ENCODE measurements at regions not wholly inside any gene's neighbourhood (a gene's known extent, or its start where the extent isn't known, plus 50 kb on each side); places are given as distances from the start of the nearest gene placed in this dataset.

DNA sequence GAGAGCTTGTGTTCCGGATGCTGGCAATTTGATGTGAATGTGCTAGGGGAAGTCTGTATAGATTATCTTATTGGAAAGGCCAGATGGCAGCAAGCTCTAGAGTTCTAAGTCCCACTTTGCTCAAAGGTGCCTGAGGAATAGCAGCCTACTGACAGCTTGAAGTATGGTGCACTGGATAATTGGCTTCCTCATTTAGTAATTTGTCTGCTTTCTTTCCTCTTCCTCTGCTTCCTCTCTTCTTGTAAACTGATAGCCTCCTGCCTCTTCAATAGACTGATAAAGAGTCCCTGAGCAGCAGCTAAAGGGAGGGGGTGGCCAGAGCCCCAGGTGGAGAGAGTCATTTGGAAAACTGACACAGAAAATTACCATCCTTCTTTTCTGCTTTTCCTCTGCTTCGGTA, 177.3 kb downstream of the FGF1 start:
- 96% methylated on average over 1 of the region's 2 CpGs for WGBS (ENCODE audit: insufficient coverage)
- Histone ChIP-seq H3K9me3 (ENCODE audit: control insufficient read depth, insufficient read depth, low read length) (no peaks in the 10 kb centered on the region), H3K4me1 (ENCODE audit: control insufficient read depth, insufficient read depth, low read length) (no peaks in the 10 kb centered on the region), H3K27ac (ENCODE audit: low read length) (no peak overlapping the region), H3K4me3 (ENCODE audit: low read length) (no peak overlapping the region), H3K27me3 (ENCODE audit: control insufficient read depth, insufficient read depth, low read length) (no peaks in the 10 kb centered on the region), H3K36me3 (ENCODE audit: control insufficient read depth, insufficient read depth, low read length) (no peaks in the 10 kb centered on the region)
- Mint-ChIP-seq H3K4me1 (no peaks in the 10 kb centered on the region), H3K27me3 (ENCODE audit: low read depth in 2 of 2) (peaks cover 3 to 23% of the 10 kb centered on the region in 2 donors), H3K4me3 (no peak overlapping the region), H3K36me3 (no peaks in the 10 kb centered on the region), H3K9me3 (no peaks in the 10 kb centered on the region), H3K27ac (no peak overlapping the region)
- ATAC-seq (no peak), DNase-seq (no peak)
- intact Hi-C loops (cut with micrococcal nuclease), result no loop called here
- TF ChIP-seq, protein P1, sequence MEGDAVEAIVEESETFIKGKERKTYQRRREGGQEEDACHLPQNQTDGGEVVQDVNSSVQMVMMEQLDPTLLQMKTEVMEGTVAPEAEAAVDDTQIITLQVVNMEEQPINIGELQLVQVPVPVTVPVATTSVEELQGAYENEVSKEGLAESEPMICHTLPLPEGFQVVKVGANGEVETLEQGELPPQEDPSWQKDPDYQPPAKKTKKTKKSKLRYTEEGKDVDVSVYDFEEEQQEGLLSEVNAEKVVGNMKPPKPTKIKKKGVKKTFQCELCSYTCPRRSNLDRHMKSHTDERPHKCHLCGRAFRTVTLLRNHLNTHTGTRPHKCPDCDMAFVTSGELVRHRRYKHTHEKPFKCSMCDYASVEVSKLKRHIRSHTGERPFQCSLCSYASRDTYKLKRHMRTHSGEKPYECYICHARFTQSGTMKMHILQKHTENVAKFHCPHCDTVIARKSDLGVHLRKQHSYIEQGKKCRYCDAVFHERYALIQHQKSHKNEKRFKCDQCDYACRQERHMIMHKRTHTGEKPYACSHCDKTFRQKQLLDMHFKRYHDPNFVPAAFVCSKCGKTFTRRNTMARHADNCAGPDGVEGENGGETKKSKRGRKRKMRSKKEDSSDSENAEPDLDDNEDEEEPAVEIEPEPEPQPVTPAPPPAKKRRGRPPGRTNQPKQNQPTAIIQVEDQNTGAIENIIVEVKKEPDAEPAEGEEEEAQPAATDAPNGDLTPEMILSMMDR (IDR thresholded peaks at IDR 0.05), result no peak

DNA sequence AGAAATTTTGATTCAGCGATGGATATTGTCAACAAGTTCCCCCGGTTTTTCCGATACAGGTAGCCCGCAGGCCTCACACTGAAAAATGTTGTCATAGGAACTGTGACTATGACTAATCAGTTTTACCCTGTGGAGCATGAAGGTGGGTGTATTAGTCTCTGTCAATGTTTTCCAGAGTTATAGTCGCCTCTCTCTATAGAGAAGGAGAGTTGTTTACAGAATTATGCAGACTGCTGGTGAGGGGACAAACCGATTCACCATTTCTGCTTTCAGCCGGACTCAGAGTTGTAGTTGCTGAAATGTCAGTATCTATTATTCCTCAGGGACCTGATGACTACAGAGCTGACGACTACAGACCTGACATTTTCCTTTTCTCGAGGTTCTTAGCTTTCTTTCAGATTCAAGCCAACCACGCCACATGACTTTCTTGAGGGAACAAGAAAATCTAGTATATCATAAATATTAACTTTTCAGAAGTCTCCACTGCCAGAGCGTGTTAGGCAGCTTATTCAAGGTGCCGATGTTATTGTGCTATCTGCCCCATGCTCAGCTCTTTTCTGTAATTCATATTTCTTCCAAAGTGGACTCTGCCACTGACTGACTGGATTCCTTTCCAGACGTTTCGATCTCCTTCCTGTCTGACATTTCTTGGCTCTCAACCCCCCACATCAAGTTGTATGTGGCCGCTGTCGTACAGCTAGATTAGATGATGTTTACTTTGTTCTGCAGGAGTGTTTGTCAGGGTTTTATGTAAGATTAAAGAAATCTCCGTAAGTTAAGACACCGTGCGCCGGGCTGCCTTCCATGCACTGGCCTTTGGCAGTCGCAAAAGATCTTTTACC, 178.1 kb downstream of the FGF1 start:
- H3K27me3 ChIP-seq (ENCODE audit: control insufficient read depth, insufficient read depth, low read length), result no peaks in the 10 kb centered on the region
- TF ChIP-seq, protein P1 (IDR thresholded peaks at IDR 0.05), result no peak
- no peak overlapping the region for H3K27ac ChIP-seq (ENCODE audit: low read length)
- DNase-seq, result no peak
- H3K9me3 Mint-ChIP-seq, result no peaks in the 10 kb centered on the region
- no peaks in the 10 kb centered on the region for H3K36me3 Mint-ChIP-seq
- intact Hi-C loops (cut with micrococcal nuclease), result no loop called here
- WGBS (ENCODE audit: insufficient coverage), result 84% methylated on average over 20 of the region's 21 CpGs
- peaks cover 2 to 23% of the 10 kb centered on the region in 2 donors for H3K27me3 Mint-ChIP-seq (ENCODE audit: low read depth in 2 of 2)
- H3K36me3 ChIP-seq (ENCODE audit: control insufficient read depth, insufficient read depth, low read length), result no peaks in the 10 kb centered on the region
- no peak overlapping the region for H3K4me3 ChIP-seq (ENCODE audit: low read length)
- no peaks in the 10 kb centered on the region for H3K9me3 ChIP-seq (ENCODE audit: control insufficient read depth, insufficient read depth, low read length)
- H3K4me1 ChIP-seq (ENCODE audit: control insufficient read depth, insufficient read depth, low read length), result no peaks in the 10 kb centered on the region
- H3K4me1 Mint-ChIP-seq, result no peaks in the 10 kb centered on the region
- no peak overlapping the region for H3K27ac Mint-ChIP-seq
- ATAC-seq, result no peak
- no peak overlapping the region for H3K4me3 Mint-ChIP-seq

GRCh38 chr5:142506756-142507155, 179.1 kb downstream of the FGF1 start:
- no peak for ATAC-seq
- Mint-ChIP-seq H3K4me1 (no peaks in the 10 kb centered on the region), H3K27me3 (ENCODE audit: low read depth in 2 of 2) (peaks cover 0 to 23% of the 10 kb centered on the region in 2 donors), H3K36me3 (no peaks in the 10 kb centered on the region), H3K9me3 (no peaks in the 10 kb centered on the region), H3K27ac (no peak overlapping the region), H3K4me3 (no peak overlapping the region)
- Histone ChIP-seq H3K4me3 (ENCODE audit: low read length) (no peak overlapping the region), H3K27ac (ENCODE audit: low read length) (no peak overlapping the region), H3K4me1 (ENCODE audit: control insufficient read depth, insufficient read depth, low read length) (no peaks in the 10 kb centered on the region), H3K36me3 (ENCODE audit: control insufficient read depth, insufficient read depth, low read length) (no peaks in the 10 kb centered on the region), H3K27me3 (ENCODE audit: control insufficient read depth, insufficient read depth, low read length) (no peaks in the 10 kb centered on the region), H3K9me3 (ENCODE audit: control insufficient read depth, insufficient read depth, low read length) (no peaks in the 10 kb centered on the region)
- intact Hi-C loops (cut with micrococcal nuclease), result no loop called here
- WGBS (ENCODE audit: insufficient coverage), result 52% methylated on average over 2 of the region's 4 CpGs
- no peak for DNase-seq
- TF ChIP-seq, protein P1 (IDR thresholded peaks at IDR 0.05), result no peak

DNA sequence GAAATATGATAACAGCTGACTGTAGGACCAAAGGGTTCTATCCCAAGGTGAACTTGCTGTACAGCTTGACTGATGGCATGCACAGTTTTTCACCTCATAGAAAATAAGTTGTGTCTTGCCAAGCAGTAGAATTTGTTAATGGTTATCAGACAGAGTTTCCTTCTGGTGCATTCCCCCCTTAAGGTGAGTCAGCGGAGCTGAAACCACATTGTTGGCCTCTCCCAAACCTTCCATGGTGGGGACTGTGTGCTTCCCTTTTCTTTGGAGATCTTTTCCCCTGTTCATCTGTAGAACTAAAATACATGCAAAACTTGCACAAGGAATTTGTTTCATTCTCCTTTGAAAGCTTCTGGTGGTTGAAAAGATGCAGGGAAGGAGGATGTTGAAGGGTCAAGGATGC, 179.8 kb downstream of the FGF1 start:
- Histone ChIP-seq H3K4me1 (ENCODE audit: control insufficient read depth, insufficient read depth, low read length) (no peaks in the 10 kb centered on the region), H3K27ac (ENCODE audit: low read length) (no peak overlapping the region), H3K4me3 (ENCODE audit: low read length) (no peak overlapping the region), H3K9me3 (ENCODE audit: control insufficient read depth, insufficient read depth, low read length) (no peaks in the 10 kb centered on the region), H3K36me3 (ENCODE audit: control insufficient read depth, insufficient read depth, low read length) (no peaks in the 10 kb centered on the region), H3K27me3 (ENCODE audit: control insufficient read depth, insufficient read depth, low read length) (no peaks in the 10 kb centered on the region)
- no peak for DNase-seq
- Mint-ChIP-seq H3K27ac (no peak overlapping the region), H3K4me3 (no peak overlapping the region), H3K9me3 (no peaks in the 10 kb centered on the region), H3K4me1 (no peaks in the 10 kb centered on the region), H3K27me3 (ENCODE audit: low read depth in 2 of 2) (peaks cover 0 to 23% of the 10 kb centered on the region in 2 donors), H3K36me3 (no peaks in the 10 kb centered on the region)
- TF ChIP-seq, protein P1 (IDR thresholded peaks at IDR 0.05), result no peak
- intact Hi-C loops (cut with micrococcal nuclease), result no loop called here
- 70% methylated on average over 1 of the region's 1 CpG for WGBS (ENCODE audit: insufficient coverage)
- ATAC-seq, result no peak

Data from natural killer cell (primary cell).